Sciatic nerve (tissue), 2 donors: ENCODE measurements at regions not wholly inside any gene's neighbourhood (a gene's known extent, or its start where the extent isn't known, plus 50 kb on each side); places are given as distances from the start of the nearest gene placed in this dataset.
"Not testable (repeated sequence)": the region's sequence is repeated elsewhere in the genome, so short reads cannot be mapped to it uniquely, and the experiment has no call there.

Source experiments
- ATAC-seq: fragments of 200-7000 bp; cut with Tn5 transposase; one replicate; pipeline ENCODE4 v1.9.1; 2020; ENCODE audit warnings: mild to moderate bottlenecking, moderate library complexity
- DNase-seq: peaks from one replicate; pipeline ENCODE4 v3.0.0-alpha.2; 2020; ENCODE audit warnings: low spot score
- intact Hi-C: fragments of 100-400 bp; cut with DNase I; formaldehyde crosslinking; loops from one replicate; pipeline ENCODE4 v1.14.2; 2022
- donor health status: DM: no; HTN: no; CAD: no.
- donor health status: DM: no; HTN: no; CAD: no.

DNA sequence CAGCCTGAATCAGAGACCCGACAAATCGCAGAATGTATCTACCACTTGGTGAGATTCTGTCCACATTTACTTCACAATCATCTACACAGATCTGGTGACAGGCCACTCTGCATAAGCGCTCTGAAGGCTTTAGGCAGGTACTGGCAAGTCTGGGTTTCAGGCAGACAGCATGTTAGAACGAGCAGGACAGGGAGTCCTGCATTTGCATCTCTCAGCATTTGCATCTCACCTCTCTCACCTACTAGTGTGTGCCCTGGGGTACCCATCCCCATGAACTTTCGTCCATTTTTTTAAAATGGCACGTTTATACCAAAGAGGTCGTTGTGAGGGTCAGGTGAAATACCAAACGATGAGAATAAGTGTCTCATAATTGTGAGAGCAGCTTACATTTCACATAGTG lies 108.2 kb downstream of the SPATA31A1 start:
- DNase-seq, intact Hi-C loops, ATAC-seq: not testable (repeated sequence)

DNA sequence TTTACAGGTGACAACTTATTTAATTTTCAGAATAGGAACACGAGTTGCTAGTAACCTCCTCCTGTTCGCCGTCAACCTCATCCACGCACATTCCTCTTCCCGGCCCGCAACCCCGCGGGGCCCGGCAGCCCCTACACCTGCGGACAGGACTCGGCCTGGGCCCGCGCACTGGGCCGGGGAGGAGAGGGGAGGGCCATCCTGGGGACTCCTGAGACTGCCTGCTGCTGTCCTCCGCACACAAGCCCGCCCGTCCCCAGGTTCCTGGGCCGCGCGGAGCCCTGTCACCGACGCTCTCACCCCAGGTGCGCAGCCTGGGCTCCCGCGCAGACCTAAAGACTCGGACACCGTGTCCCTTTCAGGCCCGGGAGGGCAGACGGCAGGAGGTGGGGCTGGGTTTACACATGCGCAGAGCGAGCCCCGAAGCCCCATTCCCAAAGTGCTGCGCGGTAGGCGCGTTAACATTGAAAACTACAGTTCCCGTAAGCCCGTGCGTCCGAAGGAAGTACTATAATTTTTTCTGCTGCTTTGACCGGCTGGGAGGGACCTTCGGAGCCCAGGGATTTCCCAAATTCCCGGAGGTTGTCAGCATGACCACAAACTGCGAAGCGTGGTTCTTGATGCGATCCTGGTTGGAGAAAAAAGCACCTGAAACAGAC lies 108.8 kb downstream of the SPATA31A1 start:
- ATAC-seq, result peak; percentile 100
- DNase-seq, result peak; percentile 89
- intact Hi-C loops, result not testable (repeated sequence)

DNA sequence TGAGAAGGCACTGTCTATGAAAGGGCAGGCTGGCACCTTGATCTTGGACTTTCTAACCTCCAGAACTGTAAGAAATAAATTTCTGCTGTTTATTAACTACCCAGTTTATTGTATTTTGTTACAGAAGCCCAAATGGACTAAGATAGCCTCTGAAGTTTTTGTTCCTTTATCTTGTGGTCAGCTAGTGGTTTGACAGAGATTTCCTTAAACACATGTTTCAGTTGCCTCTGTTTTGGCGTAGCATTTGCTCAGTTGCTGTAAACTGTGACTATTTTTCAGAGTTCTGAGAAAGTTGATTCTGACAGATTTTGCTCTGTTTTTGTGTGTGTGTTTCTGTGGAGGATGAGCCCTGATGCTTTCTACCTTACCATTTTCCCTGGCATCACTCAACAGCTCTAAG lies 119.0 kb downstream of the SPATA31A1 start:
- ATAC-seq, result not testable (repeated sequence)

DNA sequence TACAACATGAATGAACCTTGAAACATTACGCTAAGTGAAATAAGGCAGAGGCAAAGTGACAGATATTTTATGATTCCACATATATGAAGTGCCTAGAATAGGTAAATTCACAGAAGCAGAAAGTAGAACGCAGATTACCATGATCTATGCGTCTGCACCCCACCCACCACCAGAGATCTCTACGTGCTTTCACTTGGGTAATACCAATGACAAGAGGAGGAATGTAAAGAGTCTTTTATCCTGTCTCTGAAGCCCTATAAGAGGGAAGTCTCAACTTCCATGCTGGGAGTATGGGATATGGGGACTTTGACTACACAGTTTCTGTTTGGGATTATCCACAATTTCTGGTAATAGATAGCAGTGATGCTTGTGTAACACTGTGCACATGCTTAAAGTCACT lies 127.6 kb downstream of the SPATA31A1 start:
- DNase-seq, ATAC-seq, intact Hi-C loops: not testable (repeated sequence)

More for the DNA sequence above, 119.0 kb downstream of the SPATA31A1 start:
- intact Hi-C loops, DNase-seq: not testable (repeated sequence)

DNA sequence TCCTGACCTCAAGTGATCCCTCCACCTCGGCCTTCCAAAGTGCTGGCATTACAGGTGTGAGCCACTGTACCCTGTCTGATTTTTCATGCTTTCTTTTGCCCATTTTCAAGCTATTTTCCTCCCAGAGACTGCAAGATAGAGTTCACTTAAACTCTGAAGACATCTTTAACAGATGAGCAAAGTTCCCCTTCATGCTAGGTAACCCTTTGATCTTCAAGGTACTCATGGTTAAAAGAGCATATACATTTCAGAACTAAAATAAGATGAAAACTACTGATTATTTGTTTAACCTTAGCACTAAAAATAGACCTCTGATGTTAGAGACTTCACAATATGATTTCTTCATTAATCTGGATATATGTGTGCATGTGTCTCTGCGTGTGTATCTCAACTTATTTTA lies 128.4 kb downstream of the SPATA31A1 start:
- ATAC-seq, DNase-seq, intact Hi-C loops: not testable (repeated sequence)

DNA sequence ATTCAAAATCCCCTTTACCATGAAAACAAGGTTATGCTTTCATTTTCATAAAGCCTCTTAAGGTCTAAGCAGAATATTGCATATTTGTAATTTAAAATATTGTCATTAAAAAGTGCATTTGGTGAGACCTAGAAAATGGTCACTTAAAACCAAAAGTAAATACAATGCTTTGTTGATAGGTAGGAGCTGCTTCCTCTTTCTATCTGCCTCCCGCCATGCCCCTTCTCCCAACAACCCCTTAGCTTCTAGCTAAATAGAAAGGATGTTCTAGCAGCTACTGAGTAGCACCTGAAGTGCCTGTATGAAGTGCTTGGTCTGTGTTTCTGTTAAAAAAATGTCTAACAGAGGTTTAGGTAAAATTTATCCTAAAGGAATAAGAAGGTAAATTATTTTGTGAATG lies 128.8 kb downstream of the SPATA31A1 start:
- ATAC-seq, DNase-seq, intact Hi-C loops: not testable (repeated sequence)

DNA sequence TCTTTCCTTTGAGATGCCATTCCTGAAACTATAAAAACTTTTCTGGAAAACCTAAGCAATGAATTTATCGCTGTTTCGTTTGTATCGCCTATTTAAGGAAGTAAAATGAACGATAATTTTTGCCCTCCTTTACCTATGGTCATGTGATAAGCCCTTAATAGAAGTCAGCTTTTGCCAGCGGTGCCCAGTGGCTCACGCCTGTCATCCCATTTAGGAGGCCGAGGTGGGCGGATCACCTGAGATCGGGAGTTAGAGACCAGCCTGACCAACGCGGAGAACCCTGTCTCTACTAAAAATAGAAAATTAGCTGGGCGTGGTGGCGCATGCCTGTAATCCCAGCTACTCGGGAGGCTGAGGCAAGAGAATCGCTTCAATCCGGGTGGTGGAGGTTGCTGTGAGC lies 132.0 kb downstream of the SPATA31A1 start:
- DNase-seq, ATAC-seq, intact Hi-C loops: not testable (repeated sequence)

DNA sequence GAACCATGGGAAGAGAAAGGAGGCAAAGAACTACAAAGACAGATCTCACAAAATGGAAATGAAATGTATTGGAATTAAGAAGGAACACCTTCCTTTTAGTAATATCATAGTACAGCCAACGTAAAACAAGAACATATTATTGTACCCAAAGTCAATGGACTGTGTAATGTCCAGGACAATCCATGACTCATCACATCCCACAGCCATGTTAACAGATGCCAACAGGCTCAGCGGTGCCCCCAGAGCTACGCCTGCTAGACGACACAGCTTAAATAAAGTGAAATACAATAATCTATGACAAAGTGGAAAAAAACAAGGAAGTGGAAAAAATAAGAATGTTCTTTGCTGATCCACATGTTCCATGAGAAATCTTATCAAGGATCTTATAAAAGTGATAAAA lies 140.8 kb downstream of the SPATA31A1 start:
- intact Hi-C loops, DNase-seq, ATAC-seq: not testable (repeated sequence)

DNA sequence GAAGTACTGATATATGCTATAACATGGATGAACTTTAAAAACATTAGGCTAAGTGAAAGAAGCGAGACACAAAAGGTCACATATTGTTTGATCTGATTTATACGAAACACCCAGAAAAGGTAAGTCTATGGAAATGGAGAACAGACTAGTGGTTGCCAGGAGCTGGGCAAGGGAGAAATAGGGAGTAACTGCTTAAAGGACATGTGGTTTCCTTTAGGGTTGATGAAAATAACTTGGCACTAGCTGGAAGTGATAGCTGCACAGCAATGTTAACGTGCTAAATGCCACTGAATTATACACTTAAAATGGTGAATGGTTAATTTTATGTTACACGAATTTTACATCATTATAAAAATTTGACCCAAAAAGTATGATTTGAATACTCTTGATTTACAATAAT lies 147.7 kb downstream of the SPATA31A1 start:
- DNase-seq, intact Hi-C loops, ATAC-seq: not testable (repeated sequence)

DNA sequence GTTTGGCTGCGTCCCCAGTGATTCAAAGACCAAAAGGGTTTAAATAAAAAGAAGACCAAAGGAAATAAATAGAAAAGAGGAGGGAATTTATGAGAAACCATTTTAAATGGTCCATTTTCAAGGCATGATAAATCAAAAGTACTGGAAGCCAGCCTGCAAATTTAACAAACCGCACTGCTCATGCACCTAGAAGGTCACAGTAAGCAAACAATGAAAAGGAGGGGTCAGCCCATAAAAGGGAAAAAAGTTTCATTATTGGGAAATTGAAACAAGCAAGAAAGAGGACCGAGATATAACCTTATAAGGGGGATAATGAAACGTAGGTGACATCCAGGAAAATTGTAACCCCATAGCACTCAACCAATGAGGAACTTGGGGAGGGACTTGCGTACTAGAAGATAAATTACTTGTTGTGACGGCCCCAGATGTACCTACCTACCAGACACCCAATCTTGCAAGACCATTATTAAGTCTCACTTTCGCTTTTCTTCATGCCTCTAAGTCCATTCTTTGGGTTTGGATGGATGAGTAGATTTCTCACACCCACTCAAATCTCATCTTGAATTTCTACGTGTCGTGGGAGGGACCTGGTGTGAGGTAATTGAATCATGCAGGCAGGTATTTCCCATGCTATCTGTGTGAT lies 172.0 kb downstream of the SPATA31A1 start:
- ATAC-seq, intact Hi-C loops: not testable (repeated sequence)

DNA sequence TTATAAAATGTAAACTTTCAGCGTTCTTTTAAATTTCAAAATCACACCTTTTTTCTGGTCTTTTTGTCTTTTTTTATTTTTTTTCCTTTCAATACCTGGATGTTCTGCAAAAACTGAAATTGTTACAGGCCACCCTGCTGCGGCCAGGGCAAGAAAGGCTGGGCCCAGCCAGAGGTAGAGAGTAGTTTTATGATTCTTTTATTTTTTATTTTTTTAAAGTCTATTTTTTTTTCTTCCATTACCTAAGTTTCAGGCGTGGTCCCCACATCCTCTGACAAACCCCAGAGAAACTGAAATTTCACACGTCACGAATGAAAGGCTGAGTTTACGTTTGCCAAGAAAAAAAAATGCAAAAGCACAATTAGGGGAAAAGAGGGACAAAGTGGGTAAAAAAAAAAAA lies 177.1 kb downstream of the SPATA31A1 start:
- DNase-seq, ATAC-seq, intact Hi-C loops: not testable (repeated sequence)

More for the DNA sequence above, 172.0 kb downstream of the SPATA31A1 start:
- DNase-seq, result not testable (repeated sequence)

DNA sequence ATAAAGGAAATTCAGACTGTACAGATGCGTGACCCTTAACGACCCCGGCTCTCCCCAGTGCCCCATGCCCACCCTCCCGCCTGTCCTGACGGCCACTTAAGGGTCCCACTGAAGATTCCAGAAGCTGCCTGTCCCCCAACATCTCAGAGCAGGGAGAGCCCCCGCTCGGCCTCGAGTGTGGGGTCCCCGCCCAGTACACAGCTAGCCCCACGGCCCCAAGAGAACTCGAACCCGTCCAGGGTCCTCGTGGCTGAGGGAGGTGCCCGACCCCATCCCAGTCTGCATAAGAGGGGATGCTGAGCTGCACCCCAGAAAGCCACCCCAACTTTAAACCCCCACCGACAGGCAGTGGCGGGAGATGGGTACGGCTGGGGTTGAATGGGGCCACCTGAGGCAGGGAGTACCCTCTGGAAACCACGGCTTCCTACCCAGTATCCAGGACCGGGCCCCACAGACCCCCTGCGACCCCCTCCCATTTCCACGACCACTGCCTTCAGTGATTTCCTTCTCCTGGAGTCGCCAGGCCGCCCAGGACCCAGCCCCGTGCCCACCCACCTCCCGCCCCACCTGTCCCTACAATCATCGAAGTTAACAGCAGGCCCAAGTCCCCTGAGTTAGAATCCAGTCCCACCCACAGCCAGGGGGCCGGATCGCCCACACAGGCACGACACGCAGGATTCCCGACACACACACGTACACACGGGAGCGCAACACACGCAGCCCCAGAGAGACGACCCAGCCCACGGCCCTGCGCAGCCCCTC lies 177.7 kb downstream of the SPATA31A1 start:
- DNase-seq, ATAC-seq, intact Hi-C loops: not testable (repeated sequence)

DNA sequence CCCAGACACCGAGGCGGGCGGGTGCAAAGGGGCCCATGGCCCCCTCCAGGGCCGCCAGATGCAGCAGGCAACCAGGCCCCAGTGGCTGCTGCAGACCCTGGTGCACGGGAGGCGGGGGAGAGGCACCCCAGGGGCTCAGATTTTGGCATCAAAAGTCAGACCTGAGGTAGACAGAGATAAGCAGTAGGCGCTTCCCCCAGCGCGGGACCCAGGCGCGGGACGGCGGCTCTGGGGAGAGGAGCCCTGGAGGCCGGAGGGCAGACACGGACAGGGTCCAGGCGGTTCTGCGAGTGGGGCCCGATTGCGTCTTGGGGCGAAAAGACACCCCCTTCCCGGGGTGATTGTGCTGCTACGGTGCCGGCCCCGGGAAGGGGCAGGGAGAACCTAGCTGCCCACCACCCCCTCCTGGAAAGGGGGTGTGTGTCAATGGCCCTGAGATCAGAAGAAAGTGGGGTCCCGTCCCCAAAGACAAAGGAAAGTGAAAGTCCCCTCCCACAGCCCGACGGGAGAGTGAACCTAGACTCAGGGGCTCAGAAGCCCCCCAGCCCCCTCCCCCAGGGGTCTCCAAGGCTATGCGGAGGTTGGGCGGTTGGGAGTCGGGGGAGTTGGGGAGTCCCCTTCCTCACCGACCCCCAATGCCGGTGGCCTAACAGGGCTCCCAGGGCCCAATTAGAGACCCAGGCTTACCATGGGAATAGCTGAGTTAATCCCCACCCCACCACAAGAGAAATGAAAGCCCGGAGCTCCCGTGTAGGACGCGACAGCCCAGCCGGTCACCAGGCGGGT lies 178.5 kb downstream of the SPATA31A1 start:
- DNase-seq, intact Hi-C loops: not testable (repeated sequence)
- ATAC-seq, result peak; percentile 13

DNA sequence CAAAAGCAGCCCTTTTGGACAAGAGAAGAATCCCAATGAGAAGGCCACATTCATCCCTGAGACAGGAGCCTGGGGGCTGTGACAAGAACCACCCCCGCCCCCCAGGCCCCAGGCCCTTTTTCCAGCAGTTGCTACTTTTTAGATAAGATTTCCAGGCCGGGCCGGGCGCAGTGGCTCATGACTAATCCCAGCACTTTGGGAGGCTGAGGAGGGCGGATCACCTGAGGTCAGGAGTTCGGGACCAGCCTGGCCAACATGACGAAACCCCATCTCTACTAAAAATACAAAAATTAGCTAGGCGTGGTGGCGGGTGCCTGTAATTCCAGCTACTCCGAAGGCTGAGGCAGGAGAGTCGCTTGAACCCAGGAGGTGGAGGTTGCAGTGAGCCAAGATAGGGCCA lies 179.4 kb downstream of the SPATA31A1 start:
- ATAC-seq, DNase-seq, intact Hi-C loops: not testable (repeated sequence)

DNA sequence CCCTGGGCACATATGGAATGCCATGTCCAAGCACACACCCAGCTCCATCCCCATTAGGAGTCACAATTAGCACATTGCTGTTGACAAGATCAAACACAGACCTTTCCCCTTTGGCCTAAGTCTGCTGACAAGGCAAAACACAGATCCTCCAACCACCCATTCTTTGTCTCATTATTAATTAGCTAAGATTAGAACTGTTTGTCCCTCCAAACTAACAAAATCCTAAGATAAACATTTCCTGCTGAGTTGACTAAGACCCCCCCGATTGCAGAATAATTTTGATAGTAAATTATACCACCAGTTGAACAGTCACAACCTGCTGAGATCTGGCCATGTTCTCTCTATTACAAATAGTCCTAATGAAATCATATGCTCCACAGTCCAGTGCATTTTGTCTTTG lies 186.7 kb downstream of the SPATA31A1 start:
- ATAC-seq, DNase-seq, intact Hi-C loops: not testable (repeated sequence)

DNA sequence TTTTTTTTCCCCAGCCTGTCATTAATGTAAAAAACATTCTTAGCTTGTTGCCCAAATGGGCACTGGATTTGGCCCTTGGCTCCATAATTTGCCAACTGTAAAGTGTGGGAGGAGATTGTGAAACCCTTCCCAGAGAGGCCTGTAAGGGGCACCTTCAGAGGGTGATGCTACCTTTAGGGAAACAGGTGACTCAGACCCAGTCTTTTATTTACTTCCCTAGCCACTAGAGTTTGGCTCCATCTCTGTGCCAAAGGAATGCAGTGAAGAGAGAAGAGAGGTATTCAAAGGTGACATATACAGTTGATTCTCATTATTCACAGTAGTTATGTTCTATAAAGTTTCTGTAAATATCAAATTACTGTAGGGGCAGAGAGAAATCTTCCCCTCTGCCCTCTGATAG lies 189.6 kb downstream of the SPATA31A1 start:
- ATAC-seq, DNase-seq, intact Hi-C loops: not testable (repeated sequence)

DNA sequence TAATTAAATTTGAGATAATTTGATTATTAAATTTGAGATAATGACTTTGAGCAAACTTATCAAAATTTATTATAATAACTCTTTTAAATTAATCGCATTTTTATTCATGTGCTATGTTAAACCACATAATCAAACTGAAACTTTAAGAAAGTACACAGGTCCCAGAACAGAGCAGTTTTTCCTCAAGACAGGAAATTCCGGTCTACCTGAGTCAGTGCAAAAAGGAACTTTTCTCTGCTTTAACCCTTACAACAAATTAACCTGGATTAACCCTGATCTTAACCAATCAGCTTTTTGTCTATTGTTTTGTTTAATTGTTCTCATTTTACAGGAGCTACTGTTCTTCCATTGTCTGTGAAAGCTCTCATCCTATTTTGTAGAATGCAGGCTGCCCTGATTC lies 195.1 kb downstream of the SPATA31A1 start:
- DNase-seq, intact Hi-C loops, ATAC-seq: not testable (repeated sequence)

DNA sequence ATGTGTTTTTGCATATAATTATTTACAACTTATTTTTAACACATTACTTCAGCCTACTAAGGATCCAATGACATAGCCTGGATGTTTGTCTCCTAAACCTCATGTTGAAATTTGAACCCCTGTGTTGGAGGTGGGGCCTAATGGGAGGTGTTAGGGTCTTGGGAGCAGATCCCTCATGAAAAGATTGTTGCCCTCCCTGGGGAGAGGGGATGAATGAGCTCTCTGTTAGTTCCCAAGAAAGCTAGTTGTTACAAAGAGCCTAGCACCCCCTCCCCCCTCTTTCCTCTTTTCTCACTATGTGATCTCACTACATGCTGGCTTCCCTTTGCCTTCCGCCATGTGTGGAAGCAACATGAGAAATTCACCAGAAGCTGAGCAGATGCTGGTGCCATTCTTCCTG lies 196.1 kb downstream of the SPATA31A1 start:
- DNase-seq, intact Hi-C loops: not testable (repeated sequence)
- peak; percentile 60 for ATAC-seq
